ENCODE measurements at regions not wholly inside any gene's neighbourhood (a gene's known extent, or its start where the extent isn't known, plus 50 kb on each side); places are given as distances from the start of the nearest gene placed in this dataset.

- dilution Hi-C loops (cut with HindIII; ENCODE audit: low sequenced_read_pairs, unreplicated experiment) (no loop called here), intact Hi-C loops (cut with micrococcal nuclease) (no loop called here), in situ Hi-C loops (cut with MboI; ENCODE audit: low sequenced_read_pairs) (no loop called here)
- Histone ChIP-seq H2BK5ac (ENCODE audit: low read depth, low read length, poor library complexity, severe bottlenecking) (no peak overlapping the region), H2BK20ac (ENCODE audit: low read depth, low read length) (no peak overlapping the region), H3K27me3 (ENCODE audit: control insufficient read depth, insufficient read depth, low read length) (no peaks in the 10 kb centered on the region), H3K23ac (ENCODE audit: low read depth, low read length) (no peak overlapping the region), H2AK5ac (ENCODE audit: low read depth, low read length) (no peak overlapping the region), H4K91ac (ENCODE audit: insufficient read depth, low read depth, low read length) (no peak overlapping the region), H4K5ac (ENCODE audit: low read depth, low read length) (no peak overlapping the region), H3K4me2 (ENCODE audit: low read depth, low read length) (no peak overlapping the region), H4K20me1 (ENCODE audit: insufficient read depth, low read length) (no peaks in the 10 kb centered on the region), H3K9me1 (ENCODE audit: insufficient read depth, low read length) (no peaks in the 10 kb centered on the region), H3K9me3 (ENCODE audit: control insufficient read depth, insufficient read depth, low read length) (no peaks in the 10 kb centered on the region), H3K56ac (ENCODE audit: extremely low read depth, insufficient read depth, low read length) (no peak overlapping the region), H3K18ac (ENCODE audit: low read depth, low read length) (no peak overlapping the region), H3K27ac (ENCODE audit: insufficient read depth, low read length) (no peak overlapping the region), H3K36me3 (ENCODE audit: control insufficient read depth, insufficient read depth, low read length) (no peaks in the 10 kb centered on the region), H2BK15ac (ENCODE audit: low read depth, low read length) (no peak overlapping the region), H2AFZ (replicated peaks; ENCODE audit: low read length, poor library complexity) (no peak overlapping the region), H4K8ac (ENCODE audit: low read depth in 2 of 2, low read length in 2 of 2) (no peak overlapping the region), H2AK9ac (replicated peaks; ENCODE audit: low read depth, low read length, poor library complexity) (no peak overlapping the region), H3K79me1 (ENCODE audit: low read depth in 1 of 2, low read length in 2 of 2) (no peaks in the 10 kb centered on the region), H3K4me3 (ENCODE audit: insufficient read depth, low read depth, low read length) (no peak overlapping the region), H3K9ac (ENCODE audit: low read depth, low read length) (no peak overlapping the region), H3K14ac (replicated peaks; ENCODE audit: low read depth, low read length) (no peak overlapping the region), H3K4ac (ENCODE audit: low read depth, low read length) (no peak overlapping the region), H2BK120ac (ENCODE audit: low read depth, low read length) (no peak overlapping the region), H3K4me1 (ENCODE audit: control insufficient read depth, insufficient read depth, low read length) (no peaks in the 10 kb centered on the region)
- no peak for DNase-seq
- ChIA-PET POLR2A (ENCODE audit: unreplicated experiment) (no interaction called here), CTCF (no interaction called here)
- TF ChIP-seq FOS (IDR thresholded peaks at IDR 0.05; ENCODE audit: low read depth, low read length) = no peak
- TF ChIP-seq, protein P1, sequence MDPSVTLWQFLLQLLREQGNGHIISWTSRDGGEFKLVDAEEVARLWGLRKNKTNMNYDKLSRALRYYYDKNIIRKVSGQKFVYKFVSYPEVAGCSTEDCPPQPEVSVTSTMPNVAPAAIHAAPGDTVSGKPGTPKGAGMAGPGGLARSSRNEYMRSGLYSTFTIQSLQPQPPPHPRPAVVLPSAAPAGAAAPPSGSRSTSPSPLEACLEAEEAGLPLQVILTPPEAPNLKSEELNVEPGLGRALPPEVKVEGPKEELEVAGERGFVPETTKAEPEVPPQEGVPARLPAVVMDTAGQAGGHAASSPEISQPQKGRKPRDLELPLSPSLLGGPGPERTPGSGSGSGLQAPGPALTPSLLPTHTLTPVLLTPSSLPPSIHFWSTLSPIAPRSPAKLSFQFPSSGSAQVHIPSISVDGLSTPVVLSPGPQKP (IDR thresholded peaks at IDR 0.05; ENCODE audit: borderline replicate concordance, low read depth, low read length) = no peak
- TF ChIP-seq MXI1 (IDR thresholded peaks at IDR 0.05; ENCODE audit: borderline replicate concordance, low read depth, low read length) = no peak
- TF ChIP-seq CHD1 (IDR thresholded peaks at IDR 0.05; ENCODE audit: low read depth, low read length) = no peak
- TF ChIP-seq, protein P2, sequence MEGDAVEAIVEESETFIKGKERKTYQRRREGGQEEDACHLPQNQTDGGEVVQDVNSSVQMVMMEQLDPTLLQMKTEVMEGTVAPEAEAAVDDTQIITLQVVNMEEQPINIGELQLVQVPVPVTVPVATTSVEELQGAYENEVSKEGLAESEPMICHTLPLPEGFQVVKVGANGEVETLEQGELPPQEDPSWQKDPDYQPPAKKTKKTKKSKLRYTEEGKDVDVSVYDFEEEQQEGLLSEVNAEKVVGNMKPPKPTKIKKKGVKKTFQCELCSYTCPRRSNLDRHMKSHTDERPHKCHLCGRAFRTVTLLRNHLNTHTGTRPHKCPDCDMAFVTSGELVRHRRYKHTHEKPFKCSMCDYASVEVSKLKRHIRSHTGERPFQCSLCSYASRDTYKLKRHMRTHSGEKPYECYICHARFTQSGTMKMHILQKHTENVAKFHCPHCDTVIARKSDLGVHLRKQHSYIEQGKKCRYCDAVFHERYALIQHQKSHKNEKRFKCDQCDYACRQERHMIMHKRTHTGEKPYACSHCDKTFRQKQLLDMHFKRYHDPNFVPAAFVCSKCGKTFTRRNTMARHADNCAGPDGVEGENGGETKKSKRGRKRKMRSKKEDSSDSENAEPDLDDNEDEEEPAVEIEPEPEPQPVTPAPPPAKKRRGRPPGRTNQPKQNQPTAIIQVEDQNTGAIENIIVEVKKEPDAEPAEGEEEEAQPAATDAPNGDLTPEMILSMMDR (conservative IDR thresholded peaks at IDR 0.05; ENCODE audit: low read depth, low read length) = no peak
- no peak for TF ChIP-seq BHLHE40 (IDR thresholded peaks at IDR 0.05; ENCODE audit: low read depth, low read length)
- no peak for TF ChIP-seq RAD21 (IDR thresholded peaks at IDR 0.05; ENCODE audit: low read length)
- no peak for TF ChIP-seq USF2 (IDR thresholded peaks at IDR 0.05; ENCODE audit: low read depth, low read length)
- no peak for TF ChIP-seq MAFK (IDR thresholded peaks at IDR 0.05; ENCODE audit: low read depth, low read length)
- no peak for TF ChIP-seq POLR2A (IDR thresholded peaks at IDR 0.05; ENCODE audit: low read depth, low read length)
- BruUV-seq (replicated peaks) = no TSS peak
- no CpG with 5 or more reads among the region's 2 CpGs for WGBS, 2 experiments (ENCODE audit: extremely low coverage in 2 of 2, insufficient read length in 1 of 2)
- ATAC-seq (ENCODE audit: low read depth) = no peak
These were observed 217.5 kb downstream of the DPY19L2 start for GRCh38 chr12:63450816-63451215.
